K562 (cell line): ENCODE measurements at regions not wholly inside any gene's neighbourhood (a gene's known extent, or its start where the extent isn't known, plus 50 kb on each side); places are given as distances from the start of the nearest gene placed in this dataset.

Experiments used
- ATAC-seq: fragments of 200-7000 bp; cut with Tn5 transposase; 3 replicates; pipeline ENCODE4 v1.9.1; 2020; ENCODE audit warnings: moderate library complexity
- BruUV-seq: library from RNA; stranded (reverse); fragments of 400-500 nt; replicated peaks from 2 replicates; lab custom pipeline; 2021; lab: Mats Ljungman, UMichigan
- CTCF ChIA-PET: fragments of 300-600 bp; formaldehyde crosslinking; extraction: SDS; loops from one replicate; lab custom pipeline; 2021; ENCODE audit warnings: low intra/inter-chr PET ratio; lab: Yijun Ruan, JAX
- POLR2A ChIA-PET: fragments of 300-600, 350-650 bp; sonication (Branson Sonifier 250); formaldehyde crosslinking; extraction: SDS; loops from one replicate; lab custom pipeline; 2021; ENCODE audit warnings: antibody characterized with exemption, inconsistent platforms; lab: Yijun Ruan, JAX
- DNase-seq, 4 experiments: peaks; one replicate each; pipeline versions ENCODE4 v3.0.0 to v3.0.0-alpha.2; 2011 to 2018; ENCODE audit warnings: low spot score in 3 of 4, mixed read lengths in 3 of 4; ENCODE audit errors: extremely low read depth in 1 of 4
- FAIRE-seq: peaks from 2 replicates; lab custom pipeline; 2011; peaks lifted over from hg19 to GRCh38; lab: Jason Lieb, UNC
- H2AFZ ChIP-seq: 2 replicates; pipeline ENCODE4 v1.6.0; 2011; ENCODE audit warnings: low read depth, low read length, control low read depth, inconsistent platforms
- H3K27ac ChIP-seq: fragments of 200-600 bp; 3 replicates; pipeline ENCODE4 v1.8.0; 2011; ENCODE audit warnings: low read depth, mild to moderate bottlenecking, control low read depth, inconsistent platforms, low read length, moderate library complexity, mixed read lengths; ENCODE audit errors: extremely low read depth
- H3K27me3 ChIP-seq, 2 experiments: fragments of 300-600 bp in 1 of 2; 2 replicates in 1 of 2; 3 replicates in 1 of 2; pipeline versions ENCODE4 v1.6.0 to v1.8.0; 2011; ENCODE audit warnings: inconsistent platforms in 2 of 2, low read length in 2 of 2, mild to moderate bottlenecking in 1 of 2, mixed read lengths in 1 of 2, moderate library complexity in 1 of 2; ENCODE audit not compliant: control insufficient read depth in 2 of 2, insufficient read depth in 2 of 2
- H3K36me3 ChIP-seq: fragments of 300-600 bp; 3 replicates; pipeline ENCODE4 v1.8.0; 2011; ENCODE audit warnings: mild to moderate bottlenecking, low read length, inconsistent platforms; ENCODE audit not compliant: control insufficient read depth, insufficient read depth
- H3K4me1 ChIP-seq, 2 experiments: fragments of 200-600 bp in 1 of 2; replicated peaks in 1 of 2; 2 replicates in 1 of 2; 3 replicates in 1 of 2; pipeline versions ENCODE4 v1.5.1 to v1.8.0; 2011; ENCODE audit warnings: inconsistent platforms in 2 of 2, low read length in 2 of 2, mild to moderate bottlenecking in 1 of 2, mixed read lengths in 1 of 2, moderate library complexity in 1 of 2; ENCODE audit not compliant: control insufficient read depth in 2 of 2, insufficient read depth in 2 of 2
- H3K4me2 ChIP-seq: 2 replicates; pipeline ENCODE4 v1.6.1; 2011; ENCODE audit warnings: low read length, control low read depth, inconsistent platforms, mixed read lengths; ENCODE audit not compliant: insufficient read depth
- H3K4me3 ChIP-seq: fragments of 200-600 bp; sonication (generic), shearing (Covaris generic); 2 replicates; pipeline ENCODE4 v1.5.1; 2016; ENCODE audit warnings: control low read depth, inconsistent platforms
- H3K79me2 ChIP-seq: fragments of 200-600 bp; 3 replicates; pipeline ENCODE4 v1.8.0; 2011; ENCODE audit warnings: low read length, inconsistent platforms; ENCODE audit not compliant: control insufficient read depth, insufficient read depth
- H3K9ac ChIP-seq, 2 experiments: 2 replicates each; pipeline versions ENCODE4 v1.6.0 to v1.6.1; 2011; ENCODE audit warnings: low read depth in 2 of 2, low read length in 2 of 2, control low read depth in 1 of 2, inconsistent platforms in 1 of 2, mild to moderate bottlenecking in 1 of 2, mixed read lengths in 1 of 2; ENCODE audit not compliant: insufficient read depth in 1 of 2
- H3K9me1 ChIP-seq: one replicate; pipeline ENCODE4 v1.6.0; 2011; ENCODE audit warnings: inconsistent platforms, mild to moderate bottlenecking, low read length, moderate library complexity; ENCODE audit not compliant: control insufficient read depth, insufficient read depth
- H3K9me3 ChIP-seq: replicated peaks from 2 replicates; pipeline ENCODE4 v1.5.1; 2011; ENCODE audit warnings: low read depth, low read length, inconsistent platforms; ENCODE audit not compliant: control insufficient read depth, insufficient read depth
- H4K20me1 ChIP-seq: replicated peaks from 2 replicates; pipeline ENCODE4 v1.6.1; 2011; ENCODE audit warnings: low read length, inconsistent platforms, mixed read lengths; ENCODE audit not compliant: control insufficient read depth, insufficient read depth
- CC2D1A ChIP-seq: fragments of 450-650 bp; IDR thresholded peaks from 2 replicates; pipeline ENCODE4 v1.6.1; 2017; ENCODE audit warnings: mild to moderate bottlenecking
- CCAR2 ChIP-seq: fragments of 200-400 bp; formaldehyde crosslinking; IDR thresholded peaks from 2 replicates; pipeline ENCODE4 v1.6.1; 2017; ENCODE audit warnings: mild to moderate bottlenecking, low read depth, low read length
- EGR1 ChIP-seq: fragments of 450-650 bp; conservative IDR thresholded peaks from 2 replicates; pipeline ENCODE4 v1.6.1; 2017; ENCODE audit warnings: mild to moderate bottlenecking
- GABPA ChIP-seq: fragments of 200-800 bp; sonication (Bioruptor generic); conservative IDR thresholded peaks from 2 replicates; pipeline ENCODE4 v1.6.1; 2016; ENCODE audit warnings: low read depth, missing genetic modification characterization, missing compliant biosample characterization
- MAFG ChIP-seq: fragments of 450-650 bp; conservative IDR thresholded peaks from 2 replicates; pipeline ENCODE4 v1.6.1; 2016; ENCODE audit warnings: missing genetic modification characterization, missing compliant biosample characterization
- PHB2 ChIP-seq: fragments of 450-650 bp; IDR thresholded peaks from 2 replicates; pipeline ENCODE4 v1.6.1; 2017; ENCODE audit warnings: low read depth
- POLR2AphosphoS2 ChIP-seq: IDR thresholded peaks from 2 replicates; pipeline ENCODE4 v1.6.1; 2012; ENCODE audit warnings: low read length, improper control_type of control experiment
- POLR3G ChIP-seq: IDR thresholded peaks from 2 replicates; pipeline ENCODE4 v1.6.1; 2011; ENCODE audit not compliant: insufficient read length, insufficient replicate concordance; ENCODE audit errors: extremely low read depth
- RAD21 ChIP-seq, 2 experiments: fragments of 250-450 bp in 1 of 2; fragments of 450-650 bp in 1 of 2; sonication (Bioruptor Pico) in 1 of 2; formaldehyde crosslinking in 1 of 2; IDR thresholded peaks in 1 of 2; conservative IDR thresholded peaks in 1 of 2; 2 replicates each; pipeline versions ENCODE4 v1.4.0 to v1.8.0; 2020 to 2022; ENCODE audit warnings: mild to moderate bottlenecking in 2 of 2, moderate library complexity in 1 of 2
- SAFB2 ChIP-seq: fragments of 200-400 bp; formaldehyde crosslinking; IDR thresholded peaks from 2 replicates; pipeline ENCODE4 v1.6.1; 2018; ENCODE audit warnings: borderline replicate concordance, low read length, low read depth, moderate library complexity; ENCODE audit not compliant: severe bottlenecking
- SNRNP70 ChIP-seq: fragments of 200-400 bp; formaldehyde crosslinking; optimal IDR thresholded peaks from 2 replicates; pipeline ENCODE3; 2017; ENCODE audit warnings: low read depth, low read length
- TFAP4 ChIP-seq: sonication (generic); formaldehyde crosslinking; IDR thresholded peaks from 2 replicates; pipeline ENCODE4 v1.8.0; 2022; ENCODE audit warnings: missing genetic modification reagents, mild to moderate bottlenecking, moderate library complexity, borderline replicate concordance
- ZFX ChIP-seq: sonication (generic); formaldehyde crosslinking; IDR thresholded peaks from 2 replicates; pipeline ENCODE4 v1.8.0; 2022; ENCODE audit warnings: mild to moderate bottlenecking, missing genetic modification reagents, moderate library complexity
- ZNF124 ChIP-seq: sonication (generic); formaldehyde crosslinking; IDR thresholded peaks from 2 replicates; pipeline ENCODE4 v1.8.1; 2022; ENCODE audit warnings: missing genetic modification reagents
- ZNF134 ChIP-seq: fragments of 250-450 bp; sonication (Bioruptor Pico); conservative IDR thresholded peaks from 2 replicates; pipeline ENCODE4 v1.4.0; 2020
- ZNF253 ChIP-seq: fragments of 250-450 bp; sonication (Bioruptor Pico); conservative IDR thresholded peaks from 2 replicates; pipeline ENCODE4 v1.6.1; 2021; ENCODE audit warnings: mild to moderate bottlenecking
- WGBS: fragments of 100-300 bp; shearing (Covaris generic); methylation state at CpG from one replicate; pipeline ENCODE4 v1.1.6; 2016; ENCODE audit warnings: low coverage, mixed read lengths; ENCODE audit not compliant: insufficient coverage; ENCODE audit errors: missing lambda C conversion rate; 5-methylcytosine and 5-hydroxymethylcytosine counted together
- in situ Hi-C: fragments of 300-500 bp; cut with MboI; formaldehyde crosslinking; loops from 4 replicates; pipeline ENCODE4 v1.15.0; 2018; ENCODE audit warnings: inconsistent platforms, mixed read lengths
- intact Hi-C: fragments of 100-400 bp; cut with micrococcal nuclease; formaldehyde crosslinking; loops from 2 replicates; pipeline ENCODE4 v1.14.2; 2022
- TF ChIP-seq, protein P1 (sequence below): fragments of 450-650 bp; IDR thresholded peaks from 2 replicates; pipeline ENCODE4 v1.6.1; 2017; ENCODE audit warnings: antibody characterized with exemption

DNA sequence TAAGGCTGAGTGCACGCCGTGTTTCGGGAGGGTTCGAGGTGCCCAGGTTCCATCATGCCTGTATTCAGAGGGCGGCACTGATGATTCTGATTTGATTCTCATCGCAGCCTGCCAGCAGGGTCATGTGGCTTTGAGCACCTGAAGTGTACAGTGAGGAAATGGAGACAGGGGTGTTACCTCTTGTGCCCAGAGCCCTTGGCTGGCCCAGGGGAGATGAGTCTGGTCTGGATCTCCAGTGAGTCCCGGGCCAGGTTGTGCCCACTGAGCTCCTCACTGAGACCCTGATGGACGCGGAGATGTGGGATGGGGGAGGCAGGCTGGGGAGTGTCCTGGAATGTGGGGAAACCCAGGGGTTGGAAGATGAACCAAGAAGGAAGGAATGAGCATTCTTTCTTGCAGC lies 54.7 kb downstream of the GADD45G start:
- Histone ChIP-seq H3K27ac (no peak overlapping the region), H3K36me3 (no peaks in the 10 kb centered on the region), H3K4me2 (no peak overlapping the region), H3K9me1 (peaks cover 2% of the 10 kb centered on the region), H3K4me1 (no peaks in the 10 kb centered on the region; a peak in 1 of 5 replicates), H2AFZ (no peak overlapping the region), H4K20me1 (no peaks in the 10 kb centered on the region), H3K9me3 (no peaks in the 10 kb centered on the region), H3K9ac (no peak overlapping the region), H3K27me3 (peaks cover 3 to 45% of the 10 kb centered on the region in 2 experiments; a peak in 3 of 5 replicates), H3K79me2 (no peaks in the 10 kb centered on the region), H3K4me3 (no peak overlapping the region)
- ChIA-PET POLR2A (no interaction called here), CTCF (no interaction called here)
- TF ChIP-seq SAFB2 = no peak
- TF ChIP-seq MAFG (tag) = no peak
- TF ChIP-seq CC2D1A = no peak
- TF ChIP-seq, protein P1, sequence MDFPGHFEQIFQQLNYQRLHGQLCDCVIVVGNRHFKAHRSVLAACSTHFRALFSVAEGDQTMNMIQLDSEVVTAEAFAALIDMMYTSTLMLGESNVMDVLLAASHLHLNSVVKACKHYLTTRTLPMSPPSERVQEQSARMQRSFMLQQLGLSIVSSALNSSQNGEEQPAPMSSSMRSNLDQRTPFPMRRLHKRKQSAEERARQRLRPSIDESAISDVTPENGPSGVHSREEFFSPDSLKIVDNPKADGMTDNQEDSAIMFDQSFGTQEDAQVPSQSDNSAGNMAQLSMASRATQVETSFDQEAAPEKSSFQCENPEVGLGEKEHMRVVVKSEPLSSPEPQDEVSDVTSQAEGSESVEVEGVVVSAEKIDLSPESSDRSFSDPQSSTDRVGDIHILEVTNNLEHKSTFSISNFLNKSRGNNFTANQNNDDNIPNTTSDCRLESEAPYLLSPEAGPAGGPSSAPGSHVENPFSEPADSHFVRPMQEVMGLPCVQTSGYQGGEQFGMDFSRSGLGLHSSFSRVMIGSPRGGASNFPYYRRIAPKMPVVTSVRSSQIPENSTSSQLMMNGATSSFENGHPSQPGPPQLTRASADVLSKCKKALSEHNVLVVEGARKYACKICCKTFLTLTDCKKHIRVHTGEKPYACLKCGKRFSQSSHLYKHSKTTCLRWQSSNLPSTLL = no peak
- no peak for TF ChIP-seq CCAR2
- TF ChIP-seq ZNF124 (CRISPR knock-in tag) = no peak
- no peak for TF ChIP-seq RAD21 (CRISPR knock-in tag; conservative IDR thresholded peaks at IDR 0.05 in 1 of 2, IDR thresholded peaks at IDR 0.05 in 1 of 2)
- TF ChIP-seq POLR2AphosphoS2 = no peak
- no peak for TF ChIP-seq SNRNP70
- no peak for TF ChIP-seq TFAP4 (CRISPR knock-in tag)
- no peak for TF ChIP-seq POLR3G
- TF ChIP-seq ZNF253 (CRISPR knock-in tag) = no peak
- TF ChIP-seq EGR1 = no peak
- TF ChIP-seq PHB2 = no peak
- no peak for TF ChIP-seq ZNF134 (CRISPR knock-in tag)
- TF ChIP-seq ZFX (CRISPR knock-in tag) = no peak
- no peak for TF ChIP-seq GABPA
- FAIRE-seq (no peak), DNase-seq (no peak), ATAC-seq (no peak)
- no TSS peak for BruUV-seq
- 0% methylated on average over 5 of the region's 9 CpGs for WGBS
- intact Hi-C loops (no loop called here), in situ Hi-C loops (no loop called here)
